Right lobe of liver (tissue), 4 donors: ENCODE measurements at regions not wholly inside any gene's neighbourhood (a gene's known extent, or its start where the extent isn't known, plus 50 kb on each side); places are given as distances from the start of the nearest gene placed in this dataset.

Source experiments
- POLR2A ChIP-seq: fragments of 450-650 bp; IDR thresholded peaks from one replicate; pipeline ENCODE4 v1.6.1; 2017; ENCODE audit warnings: antibody characterized with exemption, mild to moderate bottlenecking
- TF ChIP-seq, protein P1 (sequence below), 4 donors: fragments of 200-600 bp in 3 of 4; fragments of 450-650 bp in 1 of 4; IDR thresholded peaks; one replicate each; pipeline versions ENCODE4 v1.5.1 to v1.8.0; 2016 to 2022; ENCODE audit warnings: antibody characterized with exemption in 4 of 4, mild to moderate bottlenecking in 2 of 4
- donor health status: DM: no; HTN: no; CAD: no.
- donor health status: DM: no; HTN: no; CAD: no.
- donor health status: DM: no; HTN: yes; CAD: no.

DNA sequence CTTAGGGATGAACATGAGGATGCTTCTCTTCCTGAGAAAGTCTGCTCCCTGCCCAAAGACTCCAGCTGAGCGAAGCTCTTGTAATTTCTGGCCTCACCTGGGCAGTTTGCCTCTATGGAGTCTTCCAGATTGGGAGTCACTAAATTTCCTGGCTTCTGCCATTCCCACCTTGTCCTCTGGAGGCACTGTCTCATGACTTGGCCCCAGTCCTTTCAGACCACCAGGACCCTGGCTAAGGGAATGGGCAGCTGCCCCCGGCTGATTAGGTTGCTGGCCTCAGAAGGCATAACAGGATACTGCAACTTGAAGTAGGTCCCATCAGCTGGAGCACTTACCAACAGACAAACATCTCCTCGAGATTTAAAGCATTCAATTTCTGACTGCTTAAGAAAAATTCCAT is 128.1 kb upstream of the SPON1 start:
- TF ChIP-seq, protein P1, sequence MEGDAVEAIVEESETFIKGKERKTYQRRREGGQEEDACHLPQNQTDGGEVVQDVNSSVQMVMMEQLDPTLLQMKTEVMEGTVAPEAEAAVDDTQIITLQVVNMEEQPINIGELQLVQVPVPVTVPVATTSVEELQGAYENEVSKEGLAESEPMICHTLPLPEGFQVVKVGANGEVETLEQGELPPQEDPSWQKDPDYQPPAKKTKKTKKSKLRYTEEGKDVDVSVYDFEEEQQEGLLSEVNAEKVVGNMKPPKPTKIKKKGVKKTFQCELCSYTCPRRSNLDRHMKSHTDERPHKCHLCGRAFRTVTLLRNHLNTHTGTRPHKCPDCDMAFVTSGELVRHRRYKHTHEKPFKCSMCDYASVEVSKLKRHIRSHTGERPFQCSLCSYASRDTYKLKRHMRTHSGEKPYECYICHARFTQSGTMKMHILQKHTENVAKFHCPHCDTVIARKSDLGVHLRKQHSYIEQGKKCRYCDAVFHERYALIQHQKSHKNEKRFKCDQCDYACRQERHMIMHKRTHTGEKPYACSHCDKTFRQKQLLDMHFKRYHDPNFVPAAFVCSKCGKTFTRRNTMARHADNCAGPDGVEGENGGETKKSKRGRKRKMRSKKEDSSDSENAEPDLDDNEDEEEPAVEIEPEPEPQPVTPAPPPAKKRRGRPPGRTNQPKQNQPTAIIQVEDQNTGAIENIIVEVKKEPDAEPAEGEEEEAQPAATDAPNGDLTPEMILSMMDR (IDR thresholded peaks at IDR 0.05), result no peak
- no peak for TF ChIP-seq POLR2A
